H1 (cell line): ENCODE measurements at regions not wholly inside any gene's neighbourhood (a gene's known extent, or its start where the extent isn't known, plus 50 kb on each side); places are given as distances from the start of the nearest gene placed in this dataset.

Experiments used
- CTCF ChIA-PET: fragments of 300-600 bp; sonication (Branson Sonifier 250); formaldehyde crosslinking; loops from one replicate; lab custom pipeline; 2021; ENCODE audit not compliant: partially characterized antibody; lab: Charles Lee
- POLR2A ChIA-PET: fragments of 300-600 bp; sonication (Branson Sonifier 250); formaldehyde crosslinking; loops from one replicate; lab custom pipeline; 2021; ENCODE audit warnings: inconsistent platforms; ENCODE audit not compliant: partially characterized antibody; lab: Charles Lee
- DNase-seq, 2 experiments: peaks; one replicate each; pipeline versions ENCODE4 v3.0.0 to v3.0.0-alpha.2; 2010 to 2022; ENCODE audit warnings: low spot score in 2 of 2, low read depth in 1 of 2, mixed read lengths in 1 of 2
- FAIRE-seq: peaks from 2 replicates; lab custom pipeline; 2011; peaks lifted over from hg19 to GRCh38; lab: Jason Lieb, UNC
- H2AFZ ChIP-seq: 2 replicates; pipeline ENCODE4 v1.8.1; 2012; ENCODE audit warnings: low read length, inconsistent platforms
- H2AK5ac ChIP-seq: 2 replicates; pipeline ENCODE4 v1.6.1; 2013; ENCODE audit warnings: low read depth, low read length
- H2BK120ac ChIP-seq: replicated peaks from 2 replicates; pipeline ENCODE3; 2013; ENCODE audit warnings: low read depth, low read length, inconsistent platforms
- H2BK12ac ChIP-seq: 2 replicates; pipeline ENCODE4 v1.6.1; 2013; ENCODE audit warnings: low read depth, low read length
- H2BK15ac ChIP-seq: 2 replicates; pipeline ENCODE4 v1.6.1; 2013; ENCODE audit warnings: low read length
- H2BK20ac ChIP-seq: 2 replicates; pipeline ENCODE4 v1.6.1; 2013; ENCODE audit warnings: low read length
- H2BK5ac ChIP-seq: 2 replicates; pipeline ENCODE4 v1.6.1; 2013; ENCODE audit warnings: low read depth, low read length
- H3K14ac ChIP-seq: 2 replicates; pipeline ENCODE4 v1.6.1; 2013; ENCODE audit warnings: inconsistent platforms; ENCODE audit not compliant: insufficient read length
- H3K18ac ChIP-seq: 2 replicates; pipeline ENCODE4 v1.6.1; 2013; ENCODE audit warnings: low read length; ENCODE audit errors: extremely low read depth
- H3K23ac ChIP-seq: 2 replicates; pipeline ENCODE4 v1.6.1; 2013; ENCODE audit warnings: inconsistent platforms; ENCODE audit not compliant: insufficient read length
- H3K23me2 ChIP-seq: 2 replicates; pipeline ENCODE4 v1.6.1; 2013; ENCODE audit warnings: low read depth, low read length
- H3K27ac ChIP-seq: 2 replicates; pipeline ENCODE4 v1.6.1; 2011; ENCODE audit warnings: low read depth, low read length, inconsistent platforms
- H3K27me3 ChIP-seq, 4 experiments: replicated peaks in 1 of 4; 1 replicate in 1 of 4; 2 replicates in 3 of 4; pipeline versions ENCODE4 v1.6.1 to v1.8.1; 2011 to 2013; ENCODE audit warnings: low read length in 3 of 4, mild to moderate bottlenecking in 3 of 4, inconsistent platforms in 2 of 4, mixed read lengths in 2 of 4, moderate library complexity in 1 of 4; ENCODE audit not compliant: control insufficient read depth in 3 of 4, insufficient read depth in 3 of 4; ENCODE audit errors: extremely low read depth in 1 of 4
- H3K36me3 ChIP-seq, 4 experiments: 2 replicates each; pipeline versions ENCODE4 v1.6.1 to v1.8.1; 2011 to 2013; ENCODE audit warnings: mild to moderate bottlenecking in 4 of 4, low read length in 3 of 4, moderate library complexity in 2 of 4, control low read depth in 1 of 4, inconsistent platforms in 1 of 4; ENCODE audit not compliant: insufficient read depth in 4 of 4, control insufficient read depth in 2 of 4
- H3K4ac ChIP-seq: replicated peaks from 2 replicates; pipeline ENCODE3; 2013; ENCODE audit warnings: low read length, low read depth, mixed read lengths, inconsistent platforms; ENCODE audit not compliant: insufficient read length
- H3K4me1 ChIP-seq, 4 experiments: replicated peaks in 1 of 4; 1 replicate in 1 of 4; 2 replicates in 3 of 4; pipeline versions ENCODE4 v1.6.1 to v1.8.1; 2011 to 2013; ENCODE audit warnings: low read length in 3 of 4, inconsistent platforms in 2 of 4, mixed read lengths in 1 of 4; ENCODE audit not compliant: insufficient read depth in 4 of 4, control insufficient read depth in 3 of 4
- H3K4me2 ChIP-seq, 2 experiments: 2 replicates each; pipeline versions ENCODE4 v1.6.1 to v1.8.1; 2011 to 2013; ENCODE audit warnings: low read depth in 2 of 2, low read length in 2 of 2, control low read depth in 1 of 2, inconsistent platforms in 1 of 2, mild to moderate bottlenecking in 1 of 2; ENCODE audit not compliant: insufficient read depth in 1 of 2
- H3K4me3 ChIP-seq, 4 experiments: fragments of 200-600, 300-600 bp in 1 of 4; sonication (generic), shearing (Covaris generic), sonication (Bioruptor Twin) in 1 of 4; 2 replicates each; pipeline versions ENCODE4 v1.5.1 to v1.8.1; 2011 to 2016; ENCODE audit warnings: low read length in 4 of 4, low read depth in 3 of 4, control low read depth in 2 of 4, inconsistent platforms in 2 of 4, mild to moderate bottlenecking in 2 of 4, mixed read lengths in 1 of 4, moderate library complexity in 1 of 4; ENCODE audit not compliant: insufficient read depth in 2 of 4; ENCODE audit errors: extremely low read depth in 1 of 4
- H3K56ac ChIP-seq: replicated peaks from 2 replicates; pipeline ENCODE3; 2013; ENCODE audit warnings: low read depth, mild to moderate bottlenecking, mixed read lengths, low read length, inconsistent platforms; ENCODE audit not compliant: insufficient read length
- H3K79me1 ChIP-seq: 2 replicates; pipeline ENCODE4 v1.6.1; 2013; ENCODE audit warnings: low read depth, low read length, control low read depth
- H3K79me2 ChIP-seq, 2 experiments: 2 replicates each; pipeline versions ENCODE4 v1.6.1 to v1.8.1; 2012 to 2013; ENCODE audit warnings: low read length in 2 of 2, mild to moderate bottlenecking in 2 of 2, inconsistent platforms in 1 of 2; ENCODE audit not compliant: insufficient read depth in 2 of 2, control insufficient read depth in 1 of 2
- H3K9ac ChIP-seq, 4 experiments: replicated peaks in 1 of 4; 1 replicate in 1 of 4; 2 replicates in 3 of 4; pipeline versions ENCODE4 v1.6.1 to v1.8.1; 2011 to 2013; ENCODE audit warnings: low read depth in 3 of 4, low read length in 3 of 4, control low read depth in 2 of 4, mild to moderate bottlenecking in 2 of 4, moderate library complexity in 2 of 4, inconsistent platforms in 1 of 4; ENCODE audit errors: extremely low read depth in 1 of 4
- H3K9me3 ChIP-seq, 2 experiments: 2 replicates each; pipeline versions ENCODE4 v1.6.1 to v1.8.1; 2012 to 2013; ENCODE audit warnings: mild to moderate bottlenecking in 2 of 2, moderate library complexity in 2 of 2, control low read depth in 1 of 2, inconsistent platforms in 1 of 2, low read depth in 1 of 2, low read length in 1 of 2, mixed read lengths in 1 of 2; ENCODE audit not compliant: insufficient read depth in 2 of 2
- H4K20me1 ChIP-seq, 2 experiments: replicated peaks in 1 of 2; 2 replicates each; pipeline versions ENCODE3 to v1.8.1; 2011 to 2013; ENCODE audit warnings: inconsistent platforms in 2 of 2, low read length in 2 of 2, mild to moderate bottlenecking in 1 of 2; ENCODE audit not compliant: insufficient read depth in 2 of 2, control insufficient read depth in 1 of 2
- H4K5ac ChIP-seq: 2 replicates; pipeline ENCODE4 v1.6.1; 2013; ENCODE audit warnings: low read length, low read depth, mixed read lengths, inconsistent platforms; ENCODE audit not compliant: insufficient read length
- H4K8ac ChIP-seq: 2 replicates; pipeline ENCODE4 v1.8.0; 2013; ENCODE audit warnings: mild to moderate bottlenecking, moderate library complexity, low read length, inconsistent platforms; ENCODE audit not compliant: insufficient read depth; ENCODE audit errors: extremely low read depth
- H4K91ac ChIP-seq: replicated peaks from 2 replicates; pipeline ENCODE3; 2013; ENCODE audit warnings: low read length, mixed read lengths, inconsistent platforms; ENCODE audit not compliant: insufficient read length
- ASH2L ChIP-seq: fragments of 200-600, 300-600 bp; sonication (generic); IDR thresholded peaks from one replicate; pipeline ENCODE4 v1.7.1; 2017; ENCODE audit warnings: low read length
- BACH1 ChIP-seq: IDR thresholded peaks from 2 replicates; pipeline ENCODE4 v1.6.1; 2012; ENCODE audit warnings: low read length, improper control_type of control experiment
- CBX5 ChIP-seq: fragments of 300-800, 300-1000 bp; sonication (generic); IDR thresholded peaks from 2 replicates; pipeline ENCODE4 v1.7.1; 2016; ENCODE audit warnings: antibody characterized with exemption, low read length, low read depth
- CHD1 ChIP-seq: IDR thresholded peaks from 2 replicates; pipeline ENCODE4 v1.6.1; 2012; ENCODE audit warnings: low read depth, low read length, improper control_type of control experiment
- HDAC6 ChIP-seq: IDR thresholded peaks from one replicate; pipeline ENCODE4 v1.7.1; 2012; ENCODE audit warnings: low read depth, mild to moderate bottlenecking, inconsistent platforms, low read length, moderate library complexity
- JUND ChIP-seq: IDR thresholded peaks from 2 replicates; pipeline ENCODE4 v1.6.1; 2011; ENCODE audit warnings: mild to moderate bottlenecking, improper control_type of control experiment, low read length
- KDM4A ChIP-seq: IDR thresholded peaks from one replicate; pipeline ENCODE4 v1.7.1; 2012; ENCODE audit warnings: low read depth, mild to moderate bottlenecking, moderate library complexity, low read length, inconsistent platforms; ENCODE audit not compliant: severe bottlenecking
- MAFK ChIP-seq: IDR thresholded peaks from 2 replicates; pipeline ENCODE4 v1.6.1; 2012; ENCODE audit warnings: low read depth, mild to moderate bottlenecking, improper control_type of control experiment, low read length
- MAX ChIP-seq: IDR thresholded peaks from 2 replicates; pipeline ENCODE4 v1.6.1; 2012; ENCODE audit warnings: inconsistent platforms
- RAD21 ChIP-seq, 2 experiments: IDR thresholded peaks in 1 of 2; conservative IDR thresholded peaks in 1 of 2; 2 replicates each; pipeline ENCODE4 v1.6.1; 2011; ENCODE audit warnings: low read depth in 2 of 2, low read length in 2 of 2, improper control_type of control experiment in 1 of 2, inconsistent platforms in 1 of 2, mild to moderate bottlenecking in 1 of 2, moderate library complexity in 1 of 2
- RNF2 ChIP-seq: fragments of 200-900, 300-1000 bp; sonication (generic); IDR thresholded peaks from 2 replicates; pipeline ENCODE4 v1.7.1; 2016; ENCODE audit warnings: borderline replicate concordance, low read depth, mild to moderate bottlenecking, antibody characterized with exemption, low read length; ENCODE audit not compliant: poor library complexity, severe bottlenecking; ENCODE audit errors: missing control alignments
- SRF ChIP-seq: IDR thresholded peaks from 2 replicates; pipeline ENCODE4 v1.6.1; 2011; ENCODE audit warnings: mild to moderate bottlenecking, low read depth, low read length, moderate library complexity
- TAF1 ChIP-seq: IDR thresholded peaks from 2 replicates; pipeline ENCODE4 v1.6.1; 2011; ENCODE audit warnings: mild to moderate bottlenecking, low read depth, low read length
- TAF7 ChIP-seq: optimal IDR thresholded peaks from 2 replicates; pipeline ENCODE3; 2011; ENCODE audit warnings: low read depth, mild to moderate bottlenecking, inconsistent platforms, low read length, moderate library complexity, borderline replicate concordance
- TEAD4 ChIP-seq: IDR thresholded peaks from 2 replicates; pipeline ENCODE4 v1.6.1; 2012; ENCODE audit warnings: low read depth, low read length, inconsistent platforms, mixed read lengths
- YY1 ChIP-seq: IDR thresholded peaks from 2 replicates; pipeline ENCODE4 v1.6.1; 2011; ENCODE audit warnings: low read depth, mild to moderate bottlenecking, low read length
- WGBS, 2 experiments: shearing (Covaris generic) in 1 of 2; methylation state at CpG; one replicate each; pipeline versions ENCODE4 v1.1.6 to v1.1.7; 2013 to 2015; ENCODE audit warnings: low lambda C conversion rate in 2 of 2, mixed read lengths in 2 of 2, inconsistent platforms in 1 of 2, low coverage in 1 of 2, missing lambda C conversion rate in 1 of 2; ENCODE audit not compliant: insufficient replicate concordance in 2 of 2, insufficient coverage in 1 of 2, insufficient read length in 1 of 2; ENCODE audit errors: extremely low coverage in 1 of 2, missing lambda C conversion rate in 1 of 2; 5-methylcytosine and 5-hydroxymethylcytosine counted together

- H3K9ac ChIP-seq = peak overlapping the region in 1 of 4 experiments; percentile 34; a peak in 1 of 7 replicates
- H3K79me1 ChIP-seq = no peaks in the 10 kb centered on the region
- no peak overlapping the region for H3K4me3 ChIP-seq
- H3K79me2 ChIP-seq = no peaks in the 10 kb centered on the region
- H3K56ac ChIP-seq = no peak overlapping the region
- no peak overlapping the region for H3K14ac ChIP-seq
- no peak overlapping the region for H3K4ac ChIP-seq
- no peak for TF ChIP-seq BACH1
- no peak for TF ChIP-seq RNF2
- TF ChIP-seq YY1 = no peak
- TF ChIP-seq RAD21 (IDR thresholded peaks at IDR 0.05 in 1 of 2, conservative IDR thresholded peaks at IDR 0.05 in 1 of 2; ENCODE audit: low read depth in 2 of 2, low read length in 2 of 2) = no peak
- no peak for TF ChIP-seq MAFK
- TF ChIP-seq CBX5 = no peak
- TF ChIP-seq MAX = no peak
- no peak for TF ChIP-seq TAF1
- TF ChIP-seq ASH2L = no peak
- no peak for TF ChIP-seq SRF
- no peak for TF ChIP-seq KDM4A
- TF ChIP-seq CHD1 = no peak
- TF ChIP-seq HDAC6 = no peak
- no peak for TF ChIP-seq TAF7
- no peak for TF ChIP-seq TEAD4
- no peak for TF ChIP-seq JUND
- no peaks in the 10 kb centered on the region for H3K36me3 ChIP-seq
- H3K23ac ChIP-seq = no peak overlapping the region
- WGBS, 2 experiments = 84% methylated on average over 3 of the region's 3 CpGs; no CpG with 5 or more reads in 1 of the 2 experiments
- H4K8ac ChIP-seq = no peak overlapping the region
- no peak for DNase-seq
- no peak overlapping the region for H2AFZ ChIP-seq
- no peak for FAIRE-seq
- H2BK15ac ChIP-seq = no peak overlapping the region
- H3K18ac ChIP-seq = no peak overlapping the region
- H2BK12ac ChIP-seq = no peak overlapping the region
- H2BK5ac ChIP-seq = no peak overlapping the region
- H4K5ac ChIP-seq = no peak overlapping the region
- ChIA-PET CTCF (no interaction called here), POLR2A (no interaction called here)
- H3K27me3 ChIP-seq = no peaks in the 10 kb centered on the region
- H2BK20ac ChIP-seq = no peak overlapping the region
- H2BK120ac ChIP-seq = no peak overlapping the region
- H2AK5ac ChIP-seq = no peak overlapping the region
- H4K20me1 ChIP-seq = no peaks in the 10 kb centered on the region
- no peak overlapping the region for H3K27ac ChIP-seq
- no peak overlapping the region for H4K91ac ChIP-seq
- no peaks in the 10 kb centered on the region for H3K4me1 ChIP-seq
- H3K9me3 ChIP-seq = no peaks in the 10 kb centered on the region
- H3K23me2 ChIP-seq = no peaks in the 10 kb centered on the region
- H3K4me2 ChIP-seq = no peak overlapping the region
Observed at GRCh38 chr11:39139581-39139980, 2319.9 kb downstream of the LRRC4C start.
